Activated naive CD8-positive, alpha-beta T cell treated with anti-CD3 and anti-CD28 coated beads, Interleukin-2, amount 50 U/mL, for 16 hours (primary cell): ENCODE measurements at regions not wholly inside any gene's neighbourhood (a gene's known extent, or its start where the extent isn't known, plus 50 kb on each side); places are given as distances from the start of the nearest gene placed in this dataset.

Experiments
- DNase-seq: peaks from one replicate; pipeline ENCODE4 v3.0.0-alpha.2; 2020; ENCODE audit warnings: low read depth, low spot score

DNA sequence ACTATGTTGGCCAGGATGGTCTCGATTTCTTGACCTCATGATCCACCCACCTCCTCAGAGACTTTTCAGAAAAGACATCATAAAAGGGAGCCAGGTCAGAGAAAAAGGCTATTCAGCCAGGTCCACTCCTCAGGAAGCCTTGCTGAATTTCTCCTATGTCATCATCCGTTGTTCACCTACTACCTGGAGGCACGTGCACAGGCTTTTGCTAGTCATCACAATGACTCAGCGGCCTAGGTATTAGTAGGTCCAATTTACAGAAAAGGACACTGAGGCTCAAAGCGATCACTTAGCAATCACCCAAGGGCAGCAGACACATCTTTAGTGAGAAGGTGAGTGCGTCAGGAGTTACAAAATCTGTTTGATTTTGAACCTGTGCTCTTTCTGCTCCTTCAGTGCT, 72.3 kb upstream of the RAD23B start:
- no peak for DNase-seq

DNA sequence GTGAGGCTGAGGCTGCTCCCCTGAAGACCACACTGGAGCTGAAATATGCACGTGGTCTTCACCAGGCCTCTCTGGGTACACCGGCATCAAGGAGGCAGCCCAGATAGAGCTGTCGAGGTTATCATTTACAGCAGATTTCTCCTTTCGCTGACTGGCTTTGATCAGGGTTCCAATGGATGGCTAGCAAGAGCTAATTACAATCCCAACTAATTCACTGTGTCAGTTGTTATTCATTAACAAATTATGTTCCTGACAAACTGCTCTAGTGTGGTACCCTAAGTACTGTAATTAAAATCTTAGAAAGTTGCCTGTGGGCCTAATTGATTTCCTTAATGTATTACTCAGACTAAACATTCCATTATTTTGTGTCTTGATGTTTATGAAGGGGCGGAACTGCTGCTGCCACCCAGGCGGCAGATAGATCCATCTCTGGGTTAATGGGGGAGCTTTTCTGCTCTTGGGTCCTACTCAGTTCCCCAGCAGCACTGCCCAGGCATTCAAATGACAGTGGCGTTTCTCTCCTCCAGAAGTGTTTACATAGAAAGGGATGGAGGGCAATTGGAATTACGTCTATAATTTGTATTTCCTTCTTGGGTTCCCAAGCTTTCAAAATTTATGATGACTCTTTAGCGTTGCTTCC, 71.7 kb upstream of the RAD23B start:
- no peak for DNase-seq

DNA sequence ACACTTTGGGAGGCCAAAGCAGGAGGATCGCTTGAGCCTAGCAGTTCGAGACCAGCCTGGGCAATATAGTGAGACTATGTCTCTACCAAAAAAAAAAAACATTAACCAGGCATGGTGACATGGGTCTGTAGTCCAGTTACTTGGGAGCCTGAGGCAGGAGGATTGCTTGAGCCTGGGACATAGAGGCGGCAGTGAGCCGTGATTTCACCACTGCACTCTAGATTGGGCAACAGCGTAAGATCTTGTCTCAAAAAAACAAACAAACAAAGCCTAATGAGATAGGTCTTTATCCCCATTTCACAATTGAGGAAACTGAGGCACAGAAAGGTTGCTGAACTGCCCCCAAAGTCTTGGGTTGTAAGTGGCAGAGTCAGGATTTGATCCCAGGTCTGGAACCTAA, 70.5 kb upstream of the RAD23B start:
- DNase-seq: no peak

DNA sequence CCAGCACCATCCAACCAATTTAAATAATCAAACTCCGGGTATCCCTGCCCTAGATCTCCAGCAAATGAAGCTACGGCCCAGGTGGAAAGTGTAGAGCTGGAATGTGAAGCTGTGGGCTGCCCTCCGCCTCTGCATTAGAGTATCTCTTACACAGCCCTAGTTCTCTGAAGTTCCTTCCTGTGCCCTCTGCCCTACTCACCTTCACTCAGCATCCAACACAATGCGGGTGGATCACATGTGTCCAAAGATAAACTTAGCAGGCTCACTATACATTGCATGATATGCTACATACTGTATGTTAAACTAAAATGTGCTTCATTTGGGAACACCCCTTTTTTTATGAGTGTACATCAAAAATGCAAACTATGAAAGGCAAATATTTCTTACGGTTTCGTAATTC, 70.0 kb upstream of the RAD23B start:
- no peak for DNase-seq

DNA sequence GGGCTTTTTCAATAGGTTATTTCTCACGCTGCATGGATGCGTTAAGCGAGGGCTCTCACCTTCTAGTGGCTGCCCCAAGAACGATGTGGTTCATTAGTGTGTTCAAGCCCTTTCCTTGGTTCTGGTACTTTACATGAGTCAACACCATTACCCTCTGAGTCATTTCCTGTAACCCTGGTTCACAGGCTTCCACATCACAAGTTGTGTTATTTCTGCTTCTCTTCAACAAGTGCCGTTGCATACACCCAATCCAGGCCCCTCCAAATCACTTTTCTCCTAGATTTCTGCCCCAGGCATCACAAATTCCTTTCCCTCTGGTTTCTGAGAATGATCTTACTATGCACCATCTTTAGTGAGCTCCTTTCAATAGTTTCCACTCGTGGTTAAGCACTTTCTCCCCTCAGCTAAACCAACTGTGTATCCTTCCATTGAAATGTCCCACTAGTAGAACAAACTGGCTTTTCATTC, 69.5 kb upstream of the RAD23B start:
- no peak for DNase-seq

DNA sequence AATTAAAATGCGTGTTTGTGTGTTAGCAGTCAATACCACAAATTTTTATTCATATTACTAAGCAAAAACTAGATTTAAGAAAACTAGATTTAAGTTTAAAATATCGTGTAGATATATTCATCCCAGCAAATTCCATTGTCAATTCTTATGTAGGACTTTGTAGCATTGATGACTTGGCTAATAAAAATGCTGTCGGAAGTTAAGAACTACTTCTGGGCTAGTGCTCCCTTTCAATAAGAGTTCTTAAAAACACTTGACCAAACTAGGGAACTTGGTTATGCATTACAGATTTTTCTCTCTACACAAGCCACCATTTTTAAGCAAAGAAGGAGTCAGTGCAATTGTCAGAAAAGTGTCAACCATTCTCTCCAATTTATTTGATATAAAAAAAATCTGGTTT, 68.7 kb upstream of the RAD23B start:
- DNase-seq: no peak

DNA sequence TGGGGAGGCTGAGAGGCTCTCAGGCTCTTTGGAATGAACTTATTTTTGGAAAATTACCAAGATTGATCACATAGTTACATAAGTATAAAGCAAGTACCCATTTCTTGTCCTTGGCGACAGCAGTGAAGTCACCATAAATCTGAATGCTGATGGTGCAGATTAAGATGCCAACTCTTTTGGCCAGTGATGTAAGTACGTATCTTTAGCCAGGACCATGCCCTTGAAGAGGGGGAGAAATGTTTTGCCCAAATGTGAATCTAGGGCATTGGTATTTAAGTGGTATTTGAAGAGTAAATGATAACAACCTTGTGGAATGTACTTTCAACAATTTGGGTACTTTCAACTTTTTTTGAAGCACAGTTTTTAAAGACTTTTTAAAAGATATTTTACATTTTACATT, 68.2 kb upstream of the RAD23B start:
- DNase-seq: no peak

DNA sequence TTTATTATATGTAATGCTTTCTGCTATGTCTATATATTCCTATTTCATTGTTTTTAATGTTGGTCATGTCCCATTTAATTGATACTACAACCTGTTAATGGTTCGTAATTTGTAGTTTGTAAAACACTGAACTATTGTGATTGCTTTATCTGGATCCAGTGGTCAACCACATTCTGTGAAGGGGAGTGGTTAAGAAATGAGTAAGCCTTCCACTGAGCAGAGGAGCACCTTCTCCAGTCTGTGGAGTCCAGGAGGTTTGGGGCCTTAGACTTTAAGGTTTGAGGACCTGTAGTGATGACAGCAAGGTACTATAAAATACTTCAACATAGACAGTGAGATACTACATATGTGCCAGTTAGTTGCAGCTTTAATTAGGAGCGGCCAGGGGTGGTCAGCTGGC, 67.7 kb upstream of the RAD23B start:
- DNase-seq: no peak

DNA sequence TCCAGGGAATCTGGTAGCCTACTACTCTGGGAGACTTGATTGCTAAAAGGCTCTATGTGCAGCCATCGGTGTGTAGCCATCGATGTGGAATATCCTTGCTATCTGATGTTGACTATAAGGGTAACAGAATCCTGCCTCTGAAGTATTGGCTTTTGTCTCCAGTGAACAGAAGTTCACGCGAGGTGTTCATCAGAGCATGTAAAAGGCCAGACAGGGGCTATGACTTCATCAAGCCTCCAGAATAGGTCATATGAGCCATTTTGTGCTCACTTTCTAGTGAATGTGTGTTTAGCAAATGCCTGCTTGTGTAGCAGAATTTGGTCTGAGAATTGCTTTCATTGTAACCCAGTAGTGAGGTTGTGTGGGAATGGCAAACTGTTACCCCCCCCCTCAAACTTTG, 66.8 kb upstream of the RAD23B start:
- DNase-seq: no peak

DNA sequence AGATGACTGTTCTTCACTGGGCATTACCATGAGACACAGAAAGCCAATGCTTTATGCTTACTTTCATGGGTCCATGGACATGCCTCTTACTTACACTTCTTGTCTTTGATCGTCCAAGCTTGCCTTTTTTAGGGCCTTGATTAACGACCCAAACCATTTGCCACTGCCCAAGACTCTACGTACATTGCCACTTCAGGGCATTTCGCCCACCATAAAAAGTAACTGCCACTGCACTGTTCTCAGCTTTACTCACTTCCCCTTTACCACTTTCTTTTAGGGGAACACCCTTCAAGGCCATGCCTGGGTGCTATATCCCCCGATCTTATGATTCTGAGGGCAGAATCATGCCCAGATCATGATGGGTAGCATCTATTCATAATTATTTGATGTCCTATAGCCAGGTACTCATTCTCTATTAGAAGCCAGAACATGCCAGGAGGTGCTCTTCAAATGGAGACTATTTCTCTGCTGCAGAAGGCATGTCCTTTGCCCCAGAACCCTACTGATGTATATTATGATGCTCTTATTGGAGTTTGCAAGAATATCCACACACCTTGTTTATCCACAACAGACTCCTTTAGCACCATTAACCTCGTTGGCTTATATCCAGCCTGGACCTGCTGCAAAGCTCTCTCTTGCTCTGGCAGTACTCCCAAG, 64.1 kb upstream of the RAD23B start:
- no peak for DNase-seq

DNA sequence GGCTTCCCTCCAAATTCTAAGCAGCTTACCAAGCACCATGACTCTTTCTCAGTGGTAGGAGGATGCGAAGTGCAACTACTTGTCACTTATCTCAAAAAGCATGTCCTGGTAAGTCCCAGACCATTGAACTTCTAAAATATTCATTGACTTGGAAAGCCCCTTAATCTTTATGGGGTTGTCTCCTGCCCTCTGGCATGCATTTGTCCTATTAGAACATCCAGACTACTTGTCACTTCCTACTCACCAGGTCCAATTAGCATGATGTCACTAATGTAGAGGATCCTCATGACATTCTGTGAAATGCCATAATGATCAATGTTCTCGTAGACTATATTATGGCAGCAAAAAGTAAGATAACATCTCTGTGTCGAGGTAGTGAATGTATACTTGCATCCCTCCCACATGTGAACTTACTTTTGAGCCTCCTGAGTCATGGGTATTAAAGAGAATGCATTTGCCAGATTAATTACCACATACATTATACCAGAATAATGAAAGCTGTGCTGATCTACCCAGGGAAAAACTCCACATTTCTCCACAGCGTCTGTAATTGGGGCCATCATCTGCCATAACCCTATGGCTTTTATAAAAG, 63.5 kb upstream of the RAD23B start:
- DNase-seq: no peak

DNA sequence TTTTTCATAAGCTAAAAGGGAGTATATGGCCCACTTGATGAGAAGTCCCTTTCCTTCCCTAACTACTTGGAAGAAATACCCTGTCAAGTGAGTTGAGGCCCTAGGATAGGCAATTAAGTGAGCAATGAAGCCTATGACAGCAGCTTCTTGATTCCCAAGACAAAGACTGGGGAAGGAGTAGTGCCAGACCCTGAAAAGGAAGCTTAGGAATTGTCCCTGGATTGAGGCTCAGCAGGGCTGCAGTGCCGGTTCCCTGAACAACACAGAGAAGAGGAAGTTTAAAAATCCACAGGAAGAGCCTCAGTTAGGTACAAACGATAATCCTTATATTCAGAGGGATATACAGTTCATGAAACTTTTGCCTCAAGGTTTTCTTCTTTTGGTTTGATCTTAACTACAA, 61.8 kb upstream of the RAD23B start:
- DNase-seq: no peak

DNA sequence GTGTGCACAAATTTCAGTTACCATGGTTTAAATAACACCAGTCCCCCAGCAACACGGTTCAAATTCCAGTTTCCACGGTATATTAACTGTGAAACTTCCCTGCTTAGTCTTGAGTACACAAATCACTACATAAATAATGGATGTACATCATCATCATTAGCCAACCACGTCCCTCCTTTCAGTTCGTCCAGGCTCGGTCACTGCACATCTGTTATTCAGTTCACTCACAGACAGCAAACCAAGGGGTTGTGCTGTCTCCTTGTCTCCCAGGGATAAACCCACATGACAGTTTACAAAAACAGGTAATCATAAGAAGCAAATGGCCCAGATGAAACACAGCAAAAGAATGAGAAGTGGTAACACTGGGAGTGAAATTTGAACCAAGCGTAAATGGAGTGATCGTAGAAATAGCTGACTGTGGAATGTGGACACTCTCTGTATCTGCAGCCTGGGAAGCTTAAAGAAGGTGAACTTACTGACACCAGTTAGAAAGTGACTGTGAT, 61.0 kb upstream of the RAD23B start:
- no peak for DNase-seq

DNA sequence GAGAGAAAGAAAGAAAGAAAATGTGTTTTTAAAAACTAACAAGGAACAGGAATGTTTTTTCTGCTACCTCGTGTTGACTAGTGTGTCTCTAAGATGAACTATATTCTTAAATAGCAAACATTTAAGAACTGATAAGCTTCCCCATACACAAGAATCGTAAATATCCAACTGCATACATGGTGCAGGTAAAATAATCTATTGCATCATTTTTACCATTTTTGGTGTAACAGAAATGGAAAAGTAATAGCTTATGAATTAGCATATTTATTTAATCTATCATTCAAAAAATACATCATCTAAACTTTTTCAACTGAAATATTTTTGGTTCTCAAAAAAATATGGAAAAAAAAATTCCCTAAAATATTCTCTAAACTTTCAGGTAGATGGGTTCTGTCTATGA, 59.7 kb upstream of the RAD23B start:
- DNase-seq: no peak

DNA sequence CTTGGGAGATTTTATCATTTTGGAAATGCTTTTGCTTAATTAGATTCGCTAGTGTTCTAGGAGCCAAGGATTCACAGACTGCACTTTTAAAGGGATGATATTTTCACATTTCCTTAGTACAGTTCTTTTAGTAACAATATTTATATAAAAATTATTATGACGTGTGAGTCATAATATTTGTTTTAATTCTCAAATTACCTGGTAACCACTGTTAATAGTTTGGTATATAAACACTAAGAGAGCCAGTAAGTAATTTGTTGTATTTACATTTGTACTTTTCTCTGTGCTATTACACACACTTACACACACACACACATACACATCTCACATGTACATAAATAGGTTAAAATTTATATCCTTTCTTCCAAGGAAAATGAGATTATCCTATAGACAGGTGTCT, 58.8 kb upstream of the RAD23B start:
- no peak for DNase-seq

DNA sequence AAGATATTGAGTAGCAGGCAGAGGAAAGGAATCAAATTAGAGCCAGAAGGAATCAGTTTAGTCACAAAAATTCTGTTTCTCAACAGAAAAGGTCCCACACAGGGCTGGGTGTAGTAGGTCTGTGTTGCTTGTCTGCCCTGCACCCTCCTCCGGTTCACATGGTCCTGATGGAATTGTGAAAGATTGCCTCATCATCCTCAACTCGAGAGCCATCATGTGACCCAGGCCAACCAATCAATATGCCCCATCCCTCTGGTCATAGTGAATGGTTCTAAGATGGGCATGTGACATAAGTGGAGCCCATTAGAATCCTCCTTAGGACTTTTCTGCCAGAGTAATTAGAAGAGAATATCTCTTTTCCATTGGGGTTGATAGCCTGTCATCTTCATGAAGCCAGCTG, 56.7 kb upstream of the RAD23B start:
- no peak for DNase-seq

DNA sequence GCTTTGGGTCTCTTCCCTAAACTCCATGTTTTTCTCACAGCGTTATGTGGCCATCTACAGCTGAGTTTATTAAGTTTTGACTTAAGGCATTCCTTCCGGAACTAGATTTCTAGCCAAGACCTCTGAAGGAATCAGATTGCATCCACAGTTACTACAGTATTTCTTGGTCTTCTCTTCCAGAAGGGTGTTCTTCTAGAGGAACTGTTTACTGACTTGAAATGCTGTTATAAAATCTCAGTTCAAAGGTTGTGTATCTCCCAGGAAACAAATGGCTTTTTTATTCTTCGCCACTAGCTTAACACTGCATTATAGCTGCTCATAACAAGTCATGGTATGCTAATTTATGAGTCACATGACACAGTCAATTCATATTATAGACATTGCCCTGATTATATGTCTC, 55.3 kb upstream of the RAD23B start:
- DNase-seq: no peak

DNA sequence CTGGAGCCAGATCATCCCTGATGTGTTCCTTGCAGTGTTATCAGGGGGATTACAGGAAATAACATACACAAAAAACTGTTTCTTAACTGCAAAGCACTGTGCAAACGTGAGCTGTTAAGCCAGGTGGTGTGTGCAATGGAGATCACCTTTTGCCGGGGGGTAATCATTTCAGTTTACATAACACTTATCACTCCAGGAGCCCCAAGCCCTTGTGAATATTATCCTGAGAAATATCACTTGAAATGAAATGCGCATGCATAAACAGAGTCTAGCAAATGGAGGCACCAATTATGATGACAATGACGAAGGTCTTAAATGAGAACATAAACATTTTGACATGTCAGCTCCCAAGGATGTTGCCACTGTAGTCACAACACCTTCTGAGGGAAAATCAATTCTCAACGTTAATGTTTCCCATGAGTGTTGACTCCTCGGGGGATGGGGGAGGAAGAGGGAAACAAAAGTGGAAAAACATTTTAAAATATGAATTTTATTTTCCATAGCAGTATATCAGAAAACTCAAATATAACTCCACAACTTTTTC, 54.5 kb upstream of the RAD23B start:
- no peak for DNase-seq

DNA sequence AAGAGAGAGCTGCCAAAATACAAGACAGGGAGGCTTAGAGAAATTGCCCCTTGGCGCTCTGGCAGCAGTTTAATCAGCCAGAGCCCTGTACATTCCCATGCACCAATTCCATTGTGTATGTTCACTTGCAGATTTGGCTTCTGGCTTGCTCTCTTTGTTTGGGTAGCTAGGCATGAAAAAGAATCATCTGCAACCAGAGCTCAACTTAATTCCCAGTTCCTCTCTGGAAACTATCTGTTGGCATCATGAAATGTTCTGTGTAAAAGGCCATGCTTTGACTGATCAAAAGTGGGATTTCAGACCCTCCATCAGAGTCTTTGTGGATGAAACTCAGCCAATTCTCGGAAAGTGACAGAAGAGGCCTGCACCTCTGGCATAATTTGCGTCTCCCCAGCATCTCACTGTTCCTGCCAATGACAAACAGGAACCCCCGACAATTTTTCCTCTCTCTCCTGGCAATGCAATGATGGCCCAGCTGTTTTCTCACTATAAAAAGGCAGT, 53.8 kb upstream of the RAD23B start:
- no peak for DNase-seq
